RWPE2 (cell line): ENCODE measurements at regions not wholly inside any gene's neighbourhood (a gene's known extent, or its start where the extent isn't known, plus 50 kb on each side); places are given as distances from the start of the nearest gene placed in this dataset.

Source experiments
- ATAC-seq: fragments of 200-7000 bp; cut with Tn5 transposase; 3 replicates; pipeline ENCODE4 v1.9.1; 2021; ENCODE audit warnings: low read depth
- DNase-seq: peaks from one replicate; pipeline ENCODE4 v3.0.0-alpha.2; 2020; ENCODE audit warnings: low spot score
- H3K27ac ChIP-seq: fragments of 450-650 bp; 2 replicates; pipeline ENCODE4 v1.5.1; 2017; ENCODE audit warnings: mild to moderate bottlenecking; ENCODE audit not compliant: poor library complexity, severe bottlenecking
- H3K27me3 ChIP-seq: fragments of 250-450 bp; sonication (Bioruptor Pico); 2 replicates; pipeline ENCODE4 v1.5.1; 2021; ENCODE audit warnings: mild to moderate bottlenecking, moderate library complexity; ENCODE audit not compliant: insufficient read depth, poor library complexity, severe bottlenecking
- H3K36me3 ChIP-seq: fragments of 250-450 bp; sonication (Bioruptor Pico); 2 replicates; pipeline ENCODE4 v1.5.1; 2020; ENCODE audit warnings: low read depth, mild to moderate bottlenecking, moderate library complexity
- H3K4me1 ChIP-seq: fragments of 250-450 bp; sonication (Bioruptor Pico); 2 replicates; pipeline ENCODE4 v1.5.1; 2021; ENCODE audit warnings: mild to moderate bottlenecking, moderate library complexity; ENCODE audit not compliant: insufficient read depth, poor library complexity, severe bottlenecking
- H3K4me3 ChIP-seq: fragments of 250-450 bp; sonication (Bioruptor Pico); 2 replicates; pipeline ENCODE4 v1.5.1; 2021; ENCODE audit warnings: mild to moderate bottlenecking, moderate library complexity; ENCODE audit not compliant: severe bottlenecking
- H3K9me3 ChIP-seq: fragments of 250-450 bp; sonication (Bioruptor Pico); 2 replicates; pipeline ENCODE4 v1.5.1; 2021; ENCODE audit warnings: mild to moderate bottlenecking, moderate library complexity; ENCODE audit not compliant: severe bottlenecking
- CTCF ChIP-seq: fragments of 450-650 bp; IDR thresholded peaks from one replicate; pipeline ENCODE4 v1.5.1; 2017; ENCODE audit warnings: mild to moderate bottlenecking, moderate library complexity; ENCODE audit not compliant: poor library complexity, severe bottlenecking

GRCh38 chr14:66197276-66197675 lies 288.9 kb upstream of the CCDC196 start:
- H3K4me1 ChIP-seq: no peaks in the 10 kb centered on the region
- H3K36me3 ChIP-seq: no peaks in the 10 kb centered on the region
- no peaks in the 10 kb centered on the region for H3K9me3 ChIP-seq
- ATAC-seq: no peak
- no peak for DNase-seq
- H3K27ac ChIP-seq: no peak overlapping the region
- no peak overlapping the region for H3K4me3 ChIP-seq
- H3K27me3 ChIP-seq: peaks cover 7% of the 10 kb centered on the region
- no peak for TF ChIP-seq CTCF

GRCh38 chr14:66206554-66206953 lies 279.6 kb upstream of the CCDC196 start:
- H3K4me3 ChIP-seq: no peak overlapping the region
- ATAC-seq (no peak), DNase-seq (no peak)

GRCh38 chr14:66216763-66217162 lies 269.4 kb upstream of the CCDC196 start:
- TF ChIP-seq CTCF: no peak
- no peaks in the 10 kb centered on the region for H3K4me1 ChIP-seq
- DNase-seq (no peak), ATAC-seq (no peak)
- H3K4me3 ChIP-seq: no peak overlapping the region
- H3K27ac ChIP-seq: no peak overlapping the region
- no peaks in the 10 kb centered on the region for H3K36me3 ChIP-seq
- no peaks in the 10 kb centered on the region for H3K27me3 ChIP-seq
- H3K9me3 ChIP-seq: peaks cover 6% of the 10 kb centered on the region

More at GRCh38 chr14:66206554-66206953, 279.6 kb upstream of the CCDC196 start:
- H3K9me3 ChIP-seq: no peaks in the 10 kb centered on the region
- H3K36me3 ChIP-seq: no peaks in the 10 kb centered on the region
- H3K4me1 ChIP-seq: no peaks in the 10 kb centered on the region
- H3K27ac ChIP-seq: no peak overlapping the region
- H3K27me3 ChIP-seq: peaks cover 4% of the 10 kb centered on the region
- no peak for TF ChIP-seq CTCF

- H3K27ac ChIP-seq: no peak overlapping the region
- H3K27me3 ChIP-seq: no peaks in the 10 kb centered on the region
- H3K4me1 ChIP-seq: no peaks in the 10 kb centered on the region
- no peaks in the 10 kb centered on the region for H3K36me3 ChIP-seq
- peaks cover 6% of the 10 kb centered on the region for H3K9me3 ChIP-seq
- no peak for TF ChIP-seq CTCF
- no peak overlapping the region for H3K4me3 ChIP-seq
- ATAC-seq (no peak), DNase-seq (no peak)
Observed at GRCh38 chr14:66219886-66220285, 266.3 kb upstream of the CCDC196 start.

GRCh38 chr14:66224492-66225178 lies 261.5 kb upstream of the CCDC196 start:
- no peaks in the 10 kb centered on the region for H3K9me3 ChIP-seq
- no peak for TF ChIP-seq CTCF
- DNase-seq (no peak), ATAC-seq (no peak)
- H3K4me3 ChIP-seq: no peak overlapping the region
- H3K4me1 ChIP-seq: no peaks in the 10 kb centered on the region
- no peaks in the 10 kb centered on the region for H3K36me3 ChIP-seq
- no peaks in the 10 kb centered on the region for H3K27me3 ChIP-seq
- no peak overlapping the region for H3K27ac ChIP-seq
